H1 (cell line): ENCODE measurements at regions not wholly inside any gene's neighbourhood (a gene's known extent, or its start where the extent isn't known, plus 50 kb on each side); places are given as distances from the start of the nearest gene placed in this dataset.

Source experiments
- CTCF ChIA-PET: fragments of 300-600 bp; sonication (Branson Sonifier 250); formaldehyde crosslinking; loops from one replicate; lab custom pipeline; 2021; ENCODE audit not compliant: partially characterized antibody; lab: Charles Lee
- POLR2A ChIA-PET: fragments of 300-600 bp; sonication (Branson Sonifier 250); formaldehyde crosslinking; loops from one replicate; lab custom pipeline; 2021; ENCODE audit warnings: inconsistent platforms; ENCODE audit not compliant: partially characterized antibody; lab: Charles Lee
- DNase-seq, 2 experiments: peaks; one replicate each; pipeline versions ENCODE4 v3.0.0 to v3.0.0-alpha.2; 2010 to 2022; ENCODE audit warnings: low spot score in 2 of 2, low read depth in 1 of 2, mixed read lengths in 1 of 2
- FAIRE-seq: peaks from 2 replicates; lab custom pipeline; 2011; peaks lifted over from hg19 to GRCh38; lab: Jason Lieb, UNC
- H2AFZ ChIP-seq: 2 replicates; pipeline ENCODE4 v1.8.1; 2012; ENCODE audit warnings: low read length, inconsistent platforms
- H2AK5ac ChIP-seq: 2 replicates; pipeline ENCODE4 v1.6.1; 2013; ENCODE audit warnings: low read depth, low read length
- H2BK120ac ChIP-seq: replicated peaks from 2 replicates; pipeline ENCODE3; 2013; ENCODE audit warnings: low read depth, low read length, inconsistent platforms
- H2BK12ac ChIP-seq: 2 replicates; pipeline ENCODE4 v1.6.1; 2013; ENCODE audit warnings: low read depth, low read length
- H2BK15ac ChIP-seq: 2 replicates; pipeline ENCODE4 v1.6.1; 2013; ENCODE audit warnings: low read length
- H2BK20ac ChIP-seq: 2 replicates; pipeline ENCODE4 v1.6.1; 2013; ENCODE audit warnings: low read length
- H2BK5ac ChIP-seq: 2 replicates; pipeline ENCODE4 v1.6.1; 2013; ENCODE audit warnings: low read depth, low read length
- H3K14ac ChIP-seq: 2 replicates; pipeline ENCODE4 v1.6.1; 2013; ENCODE audit warnings: inconsistent platforms; ENCODE audit not compliant: insufficient read length
- H3K18ac ChIP-seq: 2 replicates; pipeline ENCODE4 v1.6.1; 2013; ENCODE audit warnings: low read length; ENCODE audit errors: extremely low read depth
- H3K23ac ChIP-seq: 2 replicates; pipeline ENCODE4 v1.6.1; 2013; ENCODE audit warnings: inconsistent platforms; ENCODE audit not compliant: insufficient read length
- H3K23me2 ChIP-seq: 2 replicates; pipeline ENCODE4 v1.6.1; 2013; ENCODE audit warnings: low read depth, low read length
- H3K27ac ChIP-seq: 2 replicates; pipeline ENCODE4 v1.6.1; 2011; ENCODE audit warnings: low read depth, low read length, inconsistent platforms
- H3K27me3 ChIP-seq, 4 experiments: replicated peaks in 1 of 4; 1 replicate in 1 of 4; 2 replicates in 3 of 4; pipeline versions ENCODE4 v1.6.1 to v1.8.1; 2011 to 2013; ENCODE audit warnings: low read length in 3 of 4, mild to moderate bottlenecking in 3 of 4, inconsistent platforms in 2 of 4, mixed read lengths in 2 of 4, moderate library complexity in 1 of 4; ENCODE audit not compliant: control insufficient read depth in 3 of 4, insufficient read depth in 3 of 4; ENCODE audit errors: extremely low read depth in 1 of 4
- H3K36me3 ChIP-seq, 4 experiments: 2 replicates each; pipeline versions ENCODE4 v1.6.1 to v1.8.1; 2011 to 2013; ENCODE audit warnings: mild to moderate bottlenecking in 4 of 4, low read length in 3 of 4, moderate library complexity in 2 of 4, control low read depth in 1 of 4, inconsistent platforms in 1 of 4; ENCODE audit not compliant: insufficient read depth in 4 of 4, control insufficient read depth in 2 of 4
- H3K4ac ChIP-seq: replicated peaks from 2 replicates; pipeline ENCODE3; 2013; ENCODE audit warnings: low read length, low read depth, mixed read lengths, inconsistent platforms; ENCODE audit not compliant: insufficient read length
- H3K4me1 ChIP-seq, 4 experiments: replicated peaks in 1 of 4; 1 replicate in 1 of 4; 2 replicates in 3 of 4; pipeline versions ENCODE4 v1.6.1 to v1.8.1; 2011 to 2013; ENCODE audit warnings: low read length in 3 of 4, inconsistent platforms in 2 of 4, mixed read lengths in 1 of 4; ENCODE audit not compliant: insufficient read depth in 4 of 4, control insufficient read depth in 3 of 4
- H3K4me2 ChIP-seq, 2 experiments: 2 replicates each; pipeline versions ENCODE4 v1.6.1 to v1.8.1; 2011 to 2013; ENCODE audit warnings: low read depth in 2 of 2, low read length in 2 of 2, control low read depth in 1 of 2, inconsistent platforms in 1 of 2, mild to moderate bottlenecking in 1 of 2; ENCODE audit not compliant: insufficient read depth in 1 of 2
- H3K4me3 ChIP-seq, 4 experiments: fragments of 200-600, 300-600 bp in 1 of 4; sonication (generic), shearing (Covaris generic), sonication (Bioruptor Twin) in 1 of 4; 2 replicates each; pipeline versions ENCODE4 v1.5.1 to v1.8.1; 2011 to 2016; ENCODE audit warnings: low read length in 4 of 4, low read depth in 3 of 4, control low read depth in 2 of 4, inconsistent platforms in 2 of 4, mild to moderate bottlenecking in 2 of 4, mixed read lengths in 1 of 4, moderate library complexity in 1 of 4; ENCODE audit not compliant: insufficient read depth in 2 of 4; ENCODE audit errors: extremely low read depth in 1 of 4
- H3K56ac ChIP-seq: replicated peaks from 2 replicates; pipeline ENCODE3; 2013; ENCODE audit warnings: low read depth, mild to moderate bottlenecking, mixed read lengths, low read length, inconsistent platforms; ENCODE audit not compliant: insufficient read length
- H3K79me1 ChIP-seq: 2 replicates; pipeline ENCODE4 v1.6.1; 2013; ENCODE audit warnings: low read depth, low read length, control low read depth
- H3K79me2 ChIP-seq, 2 experiments: 2 replicates each; pipeline versions ENCODE4 v1.6.1 to v1.8.1; 2012 to 2013; ENCODE audit warnings: low read length in 2 of 2, mild to moderate bottlenecking in 2 of 2, inconsistent platforms in 1 of 2; ENCODE audit not compliant: insufficient read depth in 2 of 2, control insufficient read depth in 1 of 2
- H3K9ac ChIP-seq, 4 experiments: replicated peaks in 1 of 4; 1 replicate in 1 of 4; 2 replicates in 3 of 4; pipeline versions ENCODE4 v1.6.1 to v1.8.1; 2011 to 2013; ENCODE audit warnings: low read depth in 3 of 4, low read length in 3 of 4, control low read depth in 2 of 4, mild to moderate bottlenecking in 2 of 4, moderate library complexity in 2 of 4, inconsistent platforms in 1 of 4; ENCODE audit errors: extremely low read depth in 1 of 4
- H3K9me3 ChIP-seq, 2 experiments: 2 replicates each; pipeline versions ENCODE4 v1.6.1 to v1.8.1; 2012 to 2013; ENCODE audit warnings: mild to moderate bottlenecking in 2 of 2, moderate library complexity in 2 of 2, control low read depth in 1 of 2, inconsistent platforms in 1 of 2, low read depth in 1 of 2, low read length in 1 of 2, mixed read lengths in 1 of 2; ENCODE audit not compliant: insufficient read depth in 2 of 2
- H4K20me1 ChIP-seq, 2 experiments: replicated peaks in 1 of 2; 2 replicates each; pipeline versions ENCODE3 to v1.8.1; 2011 to 2013; ENCODE audit warnings: inconsistent platforms in 2 of 2, low read length in 2 of 2, mild to moderate bottlenecking in 1 of 2; ENCODE audit not compliant: insufficient read depth in 2 of 2, control insufficient read depth in 1 of 2
- H4K5ac ChIP-seq: 2 replicates; pipeline ENCODE4 v1.6.1; 2013; ENCODE audit warnings: low read length, low read depth, mixed read lengths, inconsistent platforms; ENCODE audit not compliant: insufficient read length
- H4K8ac ChIP-seq: 2 replicates; pipeline ENCODE4 v1.8.0; 2013; ENCODE audit warnings: mild to moderate bottlenecking, moderate library complexity, low read length, inconsistent platforms; ENCODE audit not compliant: insufficient read depth; ENCODE audit errors: extremely low read depth
- H4K91ac ChIP-seq: replicated peaks from 2 replicates; pipeline ENCODE3; 2013; ENCODE audit warnings: low read length, mixed read lengths, inconsistent platforms; ENCODE audit not compliant: insufficient read length
- ASH2L ChIP-seq: fragments of 200-600, 300-600 bp; sonication (generic); IDR thresholded peaks from one replicate; pipeline ENCODE4 v1.7.1; 2017; ENCODE audit warnings: low read length
- BRCA1 ChIP-seq: IDR thresholded peaks from 2 replicates; pipeline ENCODE4 v1.6.1; 2012; ENCODE audit warnings: low read depth, low read length, improper control_type of control experiment
- CHD1 ChIP-seq: IDR thresholded peaks from 2 replicates; pipeline ENCODE4 v1.6.1; 2012; ENCODE audit warnings: low read depth, low read length, improper control_type of control experiment
- CTCF ChIP-seq, 3 experiments: IDR thresholded peaks; 1 replicate in 2 of 3; 2 replicates in 1 of 3; pipeline versions ENCODE4 v1.5.1 to v1.6.1; 2011; ENCODE audit warnings: low read length in 3 of 3, mild to moderate bottlenecking in 3 of 3, inconsistent platforms in 2 of 3, low read depth in 1 of 3, moderate library complexity in 1 of 3; ENCODE audit not compliant: insufficient read depth in 1 of 3; ENCODE audit errors: control extremely low read depth in 1 of 3
- HDAC2 ChIP-seq, 2 experiments: fragments of 300-600 bp in 1 of 2; sonication (generic) in 1 of 2; IDR thresholded peaks; 2 replicates each; pipeline ENCODE4 v1.6.1; 2011 to 2012; ENCODE audit warnings: low read depth in 2 of 2, low read length in 2 of 2, mild to moderate bottlenecking in 2 of 2, moderate library complexity in 2 of 2, borderline replicate concordance in 1 of 2, inconsistent platforms in 1 of 2
- KDM1A ChIP-seq: fragments of 200-600, 300-600 bp; sonication (generic); IDR thresholded peaks from 2 replicates; pipeline ENCODE4 v1.7.1; 2016; ENCODE audit warnings: mild to moderate bottlenecking, low read length, borderline replicate concordance
- RBBP5 ChIP-seq: IDR thresholded peaks from 2 replicates; pipeline ENCODE4 v1.7.1; 2012; ENCODE audit warnings: low read depth, mild to moderate bottlenecking, inconsistent platforms, low read length, moderate library complexity, borderline replicate concordance
- SIRT6 ChIP-seq: IDR thresholded peaks from one replicate; pipeline ENCODE4 v1.7.1; 2012; ENCODE audit warnings: low read length, inconsistent platforms
- SP1 ChIP-seq: IDR thresholded peaks from 2 replicates; pipeline ENCODE4 v1.6.1; 2011; ENCODE audit warnings: low read depth, low read length
- YY1 ChIP-seq: IDR thresholded peaks from 2 replicates; pipeline ENCODE4 v1.6.1; 2011; ENCODE audit warnings: low read depth, mild to moderate bottlenecking, low read length
- ZNF274 ChIP-seq: IDR thresholded peaks from 2 replicates; pipeline ENCODE4 v1.7.0; 2012; ENCODE audit warnings: low read length, borderline replicate concordance; ENCODE audit errors: extremely low read depth
- WGBS, 2 experiments: shearing (Covaris generic) in 1 of 2; methylation state at CpG; one replicate each; pipeline versions ENCODE4 v1.1.6 to v1.1.7; 2013 to 2015; ENCODE audit warnings: low lambda C conversion rate in 2 of 2, mixed read lengths in 2 of 2, inconsistent platforms in 1 of 2, low coverage in 1 of 2, missing lambda C conversion rate in 1 of 2; ENCODE audit not compliant: insufficient replicate concordance in 2 of 2, insufficient coverage in 1 of 2, insufficient read length in 1 of 2; ENCODE audit errors: extremely low coverage in 1 of 2, missing lambda C conversion rate in 1 of 2; 5-methylcytosine and 5-hydroxymethylcytosine counted together

GRCh38 chr2:185947722-185948121 is 209.1 kb downstream of the FSIP2 start:
- H4K5ac ChIP-seq = no peak overlapping the region
- FAIRE-seq = no peak
- H3K36me3 ChIP-seq = no peaks in the 10 kb centered on the region
- no peaks in the 10 kb centered on the region for H3K27me3 ChIP-seq
- no peak overlapping the region for H3K9ac ChIP-seq
- no peak overlapping the region for H3K23ac ChIP-seq
- H2BK15ac ChIP-seq = no peak overlapping the region
- H3K23me2 ChIP-seq = no peaks in the 10 kb centered on the region
- no peak overlapping the region for H2AFZ ChIP-seq
- H3K18ac ChIP-seq = no peak overlapping the region
- H2AK5ac ChIP-seq = no peak overlapping the region
- no peak overlapping the region for H4K91ac ChIP-seq
- H3K4me3 ChIP-seq = no peak overlapping the region
- no peak overlapping the region for H3K14ac ChIP-seq
- no peak for TF ChIP-seq ASH2L
- no peak for TF ChIP-seq ZNF274
- no peak for TF ChIP-seq SIRT6
- no peak for TF ChIP-seq RBBP5
- TF ChIP-seq CTCF (IDR thresholded peaks at IDR 0.05; ENCODE audit: control extremely low read depth in 1 of 3, insufficient read depth in 1 of 3, low read depth in 1 of 3, low read length in 3 of 3) = no peak
- TF ChIP-seq KDM1A = no peak
- no peak for TF ChIP-seq SP1
- TF ChIP-seq YY1 = no peak
- no peak for TF ChIP-seq CHD1
- no peak for TF ChIP-seq HDAC2 (IDR thresholded peaks at IDR 0.05; ENCODE audit: borderline replicate concordance in 1 of 2, low read depth in 2 of 2, low read length in 2 of 2)
- TF ChIP-seq BRCA1 = no peak
- TF ChIP-seq, all 59 proteins: peak for 0
- H3K79me1 ChIP-seq = no peaks in the 10 kb centered on the region
- WGBS, 2 experiments = 76% methylated on average over 2 of the region's 2 CpGs; no CpG with 5 or more reads in 1 of the 2 experiments
- H3K56ac ChIP-seq = no peak overlapping the region
- H3K79me2 ChIP-seq = no peaks in the 10 kb centered on the region
- no peaks in the 10 kb centered on the region for H4K20me1 ChIP-seq
- no peak overlapping the region for H3K27ac ChIP-seq
- no peaks in the 10 kb centered on the region for H3K4me1 ChIP-seq
- peaks cover 0 to 2% of the 10 kb centered on the region in 2 experiments; a peak in 1 of 4 replicates for H3K9me3 ChIP-seq
- H3K4ac ChIP-seq = no peak overlapping the region
- no peak overlapping the region for H4K8ac ChIP-seq
- CTCF ChIA-PET = interaction anchor here (0.7 kb wide), 1 partner anchor 263 kb away, joined by 3 read pairs; no protein-coding TSS in a partner anchor
- no peak overlapping the region for H3K4me2 ChIP-seq
- POLR2A ChIA-PET = no interaction called here
- DNase-seq = no peak
- no peak overlapping the region for H2BK12ac ChIP-seq
- H2BK5ac ChIP-seq = no peak overlapping the region
- H2BK20ac ChIP-seq = no peak overlapping the region
- H2BK120ac ChIP-seq = no peak overlapping the region
